ENCODE measurements at regions not wholly inside any gene's neighbourhood (a gene's known extent, or its start where the extent isn't known, plus 50 kb on each side); places are given as distances from the start of the nearest gene placed in this dataset.

GRCh38 chr2:223226264-223226663 is 174.3 kb downstream of the KCNE4 start (continued):
- TF ChIP-seq REST (IDR thresholded peaks at IDR 0.05; ENCODE audit: low read depth, low read length) (no peak), JUND (IDR thresholded peaks at IDR 0.05) (no peak)

GRCh38 chr2:223227338-223227737 is 175.3 kb downstream of the KCNE4 start:
- Histone ChIP-seq H2AFZ (ENCODE audit: low read depth) (no peak overlapping the region), H3F3A (replicated peaks; ENCODE audit: insufficient read depth) (no peaks in the 10 kb centered on the region), H3K79me2 (ENCODE audit: insufficient read depth) (no peaks in the 10 kb centered on the region), H3K4me3 (ENCODE audit: low read depth in 2 of 2, low read length in 1 of 2) (no peak overlapping the region), H4K20me1 (ENCODE audit: insufficient read depth) (no peaks in the 10 kb centered on the region), H3K9me2 (no peaks in the 10 kb centered on the region), H3K9ac (no peak overlapping the region), H3K27me3 (ENCODE audit: insufficient read depth) (no peaks in the 10 kb centered on the region), H3K4me2 (no peak overlapping the region), H3K36me3 (replicated peaks in 1 of 2; ENCODE audit: control insufficient read depth in 1 of 2, insufficient read depth in 2 of 2, low read length in 1 of 2) (no peaks in the 10 kb centered on the region), H3K27ac (ENCODE audit: low read depth in 2 of 2, low read length in 1 of 2) (no peak overlapping the region), H3K4me1 (ENCODE audit: control insufficient read depth in 1 of 2, insufficient read depth in 2 of 2, low read depth in 1 of 2, low read length in 1 of 2) (peaks cover 0 to 8% of the 10 kb centered on the region in 2 experiments; a peak in 2 of 4 replicates), H3K9me3 (no peaks in the 10 kb centered on the region)
- 41% methylated on average over 2 of the region's 2 CpGs for WGBS (ENCODE audit: low lambda C conversion rate)
- TF ChIP-seq MAX (IDR thresholded peaks at IDR 0.05; ENCODE audit: low read depth) = no peak
- no peak for TF ChIP-seq REST (IDR thresholded peaks at IDR 0.05; ENCODE audit: low read depth, low read length)
- TF ChIP-seq RFX5 (IDR thresholded peaks at IDR 0.05; ENCODE audit: low read length) = no peak
- no peak for TF ChIP-seq GATA2 (CRISPR knock-in tag; IDR thresholded peaks at IDR 0.05)
- TF ChIP-seq ZBTB33 (IDR thresholded peaks at IDR 0.05; ENCODE audit: borderline replicate concordance, low read depth) = no peak
- no peak for TF ChIP-seq EP300 (IDR thresholded peaks at IDR 0.05; ENCODE audit: borderline replicate concordance in 1 of 2, low read depth in 1 of 2, low read length in 1 of 2)
- no peak for TF ChIP-seq SIN3A (IDR thresholded peaks at IDR 0.05; ENCODE audit: borderline replicate concordance, low read depth, low read length)
- TF ChIP-seq RCOR1 (IDR thresholded peaks at IDR 0.05; ENCODE audit: low read length) = no peak
- CTCF ChIA-PET = interaction anchor here (1.5 kb wide), 1 partner anchor 25 kb away, joined by 3 read pairs; no protein-coding TSS in a partner anchor
- POLR2A ChIA-PET = no interaction called here
- DNase-seq = no peak

Measured in SK-N-SH (cell line).